Pancreas (tissue), 10 donors: ENCODE measurements at regions not wholly inside any gene's neighbourhood (a gene's known extent, or its start where the extent isn't known, plus 50 kb on each side); places are given as distances from the start of the nearest gene placed in this dataset.

ENCODE experiments used
- ATAC-seq, 4 donors: fragments of 200-7000 bp; cut with Tn5 transposase; one replicate each; pipeline versions ENCODE4 v1.8.0 to v1.9.1; 2020; ENCODE audit warnings: mild to moderate bottlenecking in 4 of 4, moderate library complexity in 4 of 4
- DNase-seq, 6 donors: peaks; one replicate each; pipeline ENCODE4 v3.0.0-alpha.2; 2020
- FAIRE-seq: peaks from 2 replicates; lab custom pipeline; 2012; peaks lifted over from hg19 to GRCh38; lab: Jason Lieb, UNC
- H3K27ac ChIP-seq, 4 donors: fragments of 200-600 bp; sonication (generic); 1 replicate in 3 of 4; 2 replicates in 1 of 4; pipeline versions ENCODE4 v1.5.0 to v1.8.0; 2020
- H3K27me3 ChIP-seq, 4 donors: fragments of 200-600 bp; one replicate each; pipeline ENCODE4 v1.8.0; 2021
- H3K36me3 ChIP-seq, 3 donors: fragments of 200-600 bp; sonication (generic) in 1 of 3; one replicate each; pipeline versions ENCODE4 v1.5.0 to v1.8.0; 2020 to 2021
- H3K4me1 ChIP-seq, 3 donors: fragments of 200-600 bp; one replicate each; pipeline ENCODE4 v1.8.0; 2021
- H3K4me3 ChIP-seq, 4 donors: fragments of 200-600 bp; sonication (generic) in 2 of 4; one replicate each; pipeline versions ENCODE4 v1.5.0 to v1.8.0; 2020 to 2021
- H3K9me3 ChIP-seq, 4 donors: fragments of 200-600 bp; one replicate each; pipeline ENCODE4 v1.8.0; 2021
- WGBS, 2 donors: extraction: QIAGEN DNeasy Blood & Tissue Kit; methylation state at CpG; one replicate each; pipeline ENCODE4 v1.1.7; 2013; 5-methylcytosine and 5-hydroxymethylcytosine counted together
- intact Hi-C, 3 donors: fragments of 100-400 bp; cut with DNase I; formaldehyde crosslinking; loops; one replicate each; pipeline versions ENCODE4 v1.11.1 to v1.14.2; 2022
- TF ChIP-seq, protein P1 (sequence below), 4 donors: fragments of 200-600 bp; sonication (generic) in 3 of 4; IDR thresholded peaks; one replicate each; pipeline versions ENCODE4 v1.5.0 to v1.8.0; 2021; ENCODE audit warnings: antibody characterized with exemption in 4 of 4
- donor health status: healthy with polysubstance abuse.
- donor health status: DM: no; HTN: no; CAD: no; lungs with moderate emphysema.
- donor health status: DM: no; HTN: no; CAD: no.
- donor health status: control.
- donor health status: control.
- donor health status: Bipolar disorder and iron deficiency.
- donor health status: DM: yes; HTN: yes; CAD: no.
- donor health status: DM: no; HTN: no; CAD: no.
- donor health status: DM: no; HTN: no; CAD: no.
- donor health status: DM: yes; HTN: yes; CAD: no.

- Histone ChIP-seq H3K9me3 (no peaks in the 10 kb centered on the region), H3K36me3 (no peaks in the 10 kb centered on the region), H3K4me3 (no peak overlapping the region), H3K27me3 (peaks cover 0 to 3% (median 0%) of the 10 kb centered on the region in 4 donors), H3K4me1 (no peaks in the 10 kb centered on the region), H3K27ac (no peak overlapping the region)
- DNase-seq = no peak
- intact Hi-C loops = no loop called here
- FAIRE-seq = no peak
- TF ChIP-seq, protein P1, sequence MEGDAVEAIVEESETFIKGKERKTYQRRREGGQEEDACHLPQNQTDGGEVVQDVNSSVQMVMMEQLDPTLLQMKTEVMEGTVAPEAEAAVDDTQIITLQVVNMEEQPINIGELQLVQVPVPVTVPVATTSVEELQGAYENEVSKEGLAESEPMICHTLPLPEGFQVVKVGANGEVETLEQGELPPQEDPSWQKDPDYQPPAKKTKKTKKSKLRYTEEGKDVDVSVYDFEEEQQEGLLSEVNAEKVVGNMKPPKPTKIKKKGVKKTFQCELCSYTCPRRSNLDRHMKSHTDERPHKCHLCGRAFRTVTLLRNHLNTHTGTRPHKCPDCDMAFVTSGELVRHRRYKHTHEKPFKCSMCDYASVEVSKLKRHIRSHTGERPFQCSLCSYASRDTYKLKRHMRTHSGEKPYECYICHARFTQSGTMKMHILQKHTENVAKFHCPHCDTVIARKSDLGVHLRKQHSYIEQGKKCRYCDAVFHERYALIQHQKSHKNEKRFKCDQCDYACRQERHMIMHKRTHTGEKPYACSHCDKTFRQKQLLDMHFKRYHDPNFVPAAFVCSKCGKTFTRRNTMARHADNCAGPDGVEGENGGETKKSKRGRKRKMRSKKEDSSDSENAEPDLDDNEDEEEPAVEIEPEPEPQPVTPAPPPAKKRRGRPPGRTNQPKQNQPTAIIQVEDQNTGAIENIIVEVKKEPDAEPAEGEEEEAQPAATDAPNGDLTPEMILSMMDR (IDR thresholded peaks at IDR 0.05) = no peak
- no peak for ATAC-seq
Observed at GRCh38 chr20:61030130-61030529, 221.9 kb upstream of the CDH4 start.

DNA sequence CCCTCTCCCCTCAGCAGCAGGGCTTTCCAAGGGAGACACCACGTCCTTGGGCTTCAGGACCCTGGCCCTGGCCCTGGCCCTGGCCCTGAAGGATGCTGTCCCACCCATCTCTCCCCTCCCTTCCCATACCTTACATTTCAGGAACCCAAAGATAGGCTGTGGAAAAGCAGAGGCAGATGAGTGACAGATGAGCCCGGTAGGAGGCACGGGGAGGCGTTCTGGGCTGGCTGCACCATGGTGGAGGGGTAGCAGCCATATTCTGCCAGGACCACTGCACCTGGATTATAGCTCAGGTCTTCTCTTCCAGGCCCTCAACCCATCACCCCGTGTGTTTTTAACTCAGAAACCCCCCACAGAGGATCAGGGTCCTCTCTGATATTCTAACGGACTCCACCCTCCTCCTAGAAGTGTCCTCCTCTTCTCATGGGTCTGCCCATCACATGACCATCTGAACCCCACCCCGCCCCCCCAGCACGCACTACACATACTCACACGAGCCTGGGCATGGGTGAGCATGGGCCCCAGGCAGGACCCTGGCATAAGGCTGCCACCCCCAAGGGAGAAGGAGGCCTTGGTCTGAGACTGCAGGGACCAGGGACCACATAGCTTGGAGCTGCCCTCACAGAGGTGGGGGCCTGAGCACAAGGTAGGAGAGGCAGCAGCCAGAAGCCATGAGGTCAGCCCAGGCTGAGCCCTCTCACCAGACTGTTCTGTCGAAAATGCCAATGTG lies 220.8 kb upstream of the CDH4 start:
- Histone ChIP-seq H3K27me3 (peaks cover 0 to 3% (median 0%) of the 10 kb centered on the region in 4 donors), H3K36me3 (no peaks in the 10 kb centered on the region), H3K4me3 (no peak overlapping the region), H3K27ac (no peak overlapping the region), H3K4me1 (no peaks in the 10 kb centered on the region), H3K9me3 (no peaks in the 10 kb centered on the region)
- no peak for DNase-seq
- no peak for FAIRE-seq
- intact Hi-C loops = no loop called here
- ATAC-seq = no peak
- 34 to 63% methylated on average over 10 of the region's 10 CpGs for WGBS, 2 donors
- TF ChIP-seq, protein P1 (IDR thresholded peaks at IDR 0.05) = no peak

- no peaks in the 10 kb centered on the region for H3K9me3 ChIP-seq
- intact Hi-C loops = no loop called here
- ATAC-seq (no peak), FAIRE-seq (no peak), DNase-seq (no peak)
- no peaks in the 10 kb centered on the region for H3K36me3 ChIP-seq
- H3K4me3 ChIP-seq = no peak overlapping the region
- 63 to 73% methylated on average over 3 of the region's 3 CpGs for WGBS, 2 donors
- TF ChIP-seq, protein P1 (IDR thresholded peaks at IDR 0.05) = no peak
- no peak overlapping the region for H3K27ac ChIP-seq
- H3K4me1 ChIP-seq = no peaks in the 10 kb centered on the region
- peaks cover 0 to 3% (median 0%) of the 10 kb centered on the region in 4 donors for H3K27me3 ChIP-seq
Observed at GRCh38 chr20:61037498-61037897, 214.6 kb upstream of the CDH4 start.

DNA sequence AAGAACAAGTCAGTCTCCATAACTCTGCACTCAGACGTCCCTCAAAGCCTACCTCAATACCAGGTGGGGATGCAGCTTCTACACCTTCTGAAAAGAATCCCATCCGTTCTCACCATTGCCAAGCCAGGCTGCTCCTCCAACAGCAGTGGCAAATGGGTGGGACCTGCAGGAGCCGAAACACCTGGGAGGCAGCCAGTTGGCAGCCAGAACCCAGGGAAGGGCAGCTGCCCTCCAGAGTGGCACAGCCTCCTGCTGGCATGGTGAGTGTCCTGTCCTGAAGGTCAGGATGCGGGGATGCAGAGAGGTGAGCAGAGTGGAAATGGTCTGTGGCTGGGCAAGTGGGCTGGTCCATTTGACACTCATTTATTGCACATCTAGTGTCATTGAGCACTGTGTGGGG lies 210.6 kb upstream of the CDH4 start:
- Histone ChIP-seq H3K27me3 (no peaks in the 10 kb centered on the region), H3K4me1 (no peaks in the 10 kb centered on the region), H3K36me3 (no peaks in the 10 kb centered on the region), H3K27ac (no peak overlapping the region), H3K9me3 (no peaks in the 10 kb centered on the region), H3K4me3 (no peak overlapping the region)
- FAIRE-seq = no peak
- intact Hi-C loops = no loop called here
- no peak for DNase-seq
- no peak for ATAC-seq
- 61% methylated on average over 4 of the region's 4 CpGs for WGBS, 2 donors
- TF ChIP-seq, protein P1 (IDR thresholded peaks at IDR 0.05) = no peak
